ENCODE measurements at regions not wholly inside any gene's neighbourhood (a gene's known extent, or its start where the extent isn't known, plus 50 kb on each side); places are given as distances from the start of the nearest gene placed in this dataset.

- no peaks in the 10 kb centered on the region for H3K9me3 ChIP-seq (replicated peaks; ENCODE audit: low read length)
- no peaks in the 10 kb centered on the region for H3K4me1 ChIP-seq (ENCODE audit: control insufficient read depth, insufficient read depth, low read length)
- H3K4me2 ChIP-seq (ENCODE audit: low read length) = no peak overlapping the region
- no peak overlapping the region for H3K9ac ChIP-seq (ENCODE audit: low read depth, low read length)
- no peaks in the 10 kb centered on the region for H3K27me3 ChIP-seq (ENCODE audit: control insufficient read depth, insufficient read depth, low read length)
- no peak overlapping the region for H3K4me3 ChIP-seq (ENCODE audit: low read length)
- no peaks in the 10 kb centered on the region for H3K36me3 ChIP-seq (ENCODE audit: insufficient read depth, low read length)
Observed at GRCh38 chr5:124552526-124552925, 193.9 kb downstream of the ZNF608 start.

GRCh38 chr5:124551939-124552279, 194.5 kb downstream of the ZNF608 start:
- Histone ChIP-seq H3K4me3 (ENCODE audit: low read length) (no peak overlapping the region), H3K4me2 (ENCODE audit: low read length) (no peak overlapping the region), H3K4me1 (ENCODE audit: control insufficient read depth, insufficient read depth, low read length) (no peaks in the 10 kb centered on the region), H3K9me3 (replicated peaks; ENCODE audit: low read length) (no peaks in the 10 kb centered on the region), H3K27me3 (ENCODE audit: control insufficient read depth, insufficient read depth, low read length) (no peaks in the 10 kb centered on the region), H3K36me3 (ENCODE audit: insufficient read depth, low read length) (no peaks in the 10 kb centered on the region), H3K9ac (ENCODE audit: low read depth, low read length) (no peak overlapping the region)

- Histone ChIP-seq H3K36me3 (ENCODE audit: insufficient read depth, low read length) (no peaks in the 10 kb centered on the region), H3K4me2 (ENCODE audit: low read length) (no peak overlapping the region), H3K27me3 (ENCODE audit: control insufficient read depth, insufficient read depth, low read length) (no peaks in the 10 kb centered on the region), H3K9me3 (replicated peaks; ENCODE audit: low read length) (no peaks in the 10 kb centered on the region), H3K9ac (ENCODE audit: low read depth, low read length) (no peak overlapping the region), H3K4me3 (ENCODE audit: low read length) (no peak overlapping the region), H3K4me1 (ENCODE audit: control insufficient read depth, insufficient read depth, low read length) (no peaks in the 10 kb centered on the region)
Observed at GRCh38 chr5:124550731-124551130, 195.7 kb downstream of the ZNF608 start.

GRCh38 chr5:124549891-124550436, 196.5 kb downstream of the ZNF608 start:
- no peaks in the 10 kb centered on the region for H3K27me3 ChIP-seq (ENCODE audit: control insufficient read depth, insufficient read depth, low read length)
- no peak overlapping the region for H3K4me3 ChIP-seq (ENCODE audit: low read length)
- H3K4me2 ChIP-seq (ENCODE audit: low read length) = no peak overlapping the region
- no peak overlapping the region for H3K9ac ChIP-seq (ENCODE audit: low read depth, low read length)
- no peaks in the 10 kb centered on the region for H3K9me3 ChIP-seq (replicated peaks; ENCODE audit: low read length)
- H3K36me3 ChIP-seq (ENCODE audit: insufficient read depth, low read length) = no peaks in the 10 kb centered on the region
- H3K4me1 ChIP-seq (ENCODE audit: control insufficient read depth, insufficient read depth, low read length) = no peaks in the 10 kb centered on the region

- no peaks in the 10 kb centered on the region for H3K36me3 ChIP-seq (ENCODE audit: insufficient read depth, low read length)
- H3K27me3 ChIP-seq (ENCODE audit: control insufficient read depth, insufficient read depth, low read length) = peaks cover 7% of the 10 kb centered on the region
- no peak overlapping the region for H3K4me2 ChIP-seq (ENCODE audit: low read length)
- H3K9ac ChIP-seq (ENCODE audit: low read depth, low read length) = no peak overlapping the region
- H3K4me3 ChIP-seq (ENCODE audit: low read length) = no peak overlapping the region
- no peaks in the 10 kb centered on the region for H3K9me3 ChIP-seq (replicated peaks; ENCODE audit: low read length)
- no peaks in the 10 kb centered on the region for H3K4me1 ChIP-seq (ENCODE audit: control insufficient read depth, insufficient read depth, low read length)
Observed at GRCh38 chr5:124546643-124547042, 199.8 kb downstream of the ZNF608 start.

GRCh38 chr5:124544366-124545055, 201.9 kb downstream of the ZNF608 start:
- no peaks in the 10 kb centered on the region for H3K4me1 ChIP-seq (ENCODE audit: control insufficient read depth, insufficient read depth, low read length)
- no peaks in the 10 kb centered on the region for H3K36me3 ChIP-seq (ENCODE audit: insufficient read depth, low read length)

GRCh38 chr5:124538931-124539330, 207.5 kb downstream of the ZNF608 start:
- Histone ChIP-seq H3K4me1 (ENCODE audit: control insufficient read depth, insufficient read depth, low read length) (no peaks in the 10 kb centered on the region), H3K9me3 (replicated peaks; ENCODE audit: low read length) (no peaks in the 10 kb centered on the region), H3K27me3 (ENCODE audit: control insufficient read depth, insufficient read depth, low read length) (peaks cover 1% of the 10 kb centered on the region), H3K4me2 (ENCODE audit: low read length) (no peak overlapping the region), H3K36me3 (ENCODE audit: insufficient read depth, low read length) (no peaks in the 10 kb centered on the region), H3K4me3 (ENCODE audit: low read length) (no peak overlapping the region), H3K9ac (ENCODE audit: low read depth, low read length) (no peak overlapping the region)

More at GRCh38 chr5:124544366-124545055, 201.9 kb downstream of the ZNF608 start:
- no peak overlapping the region for H3K4me2 ChIP-seq (ENCODE audit: low read length)
- no peak overlapping the region for H3K4me3 ChIP-seq (ENCODE audit: low read length)
- H3K9me3 ChIP-seq (replicated peaks; ENCODE audit: low read length) = no peaks in the 10 kb centered on the region
- H3K27me3 ChIP-seq (ENCODE audit: control insufficient read depth, insufficient read depth, low read length) = peaks cover 7% of the 10 kb centered on the region
- H3K9ac ChIP-seq (ENCODE audit: low read depth, low read length) = no peak overlapping the region

GRCh38 chr5:124538191-124538590, 208.2 kb downstream of the ZNF608 start:
- no peak overlapping the region for H3K4me2 ChIP-seq (ENCODE audit: low read length)
- no peaks in the 10 kb centered on the region for H3K36me3 ChIP-seq (ENCODE audit: insufficient read depth, low read length)
- H3K4me3 ChIP-seq (ENCODE audit: low read length) = no peak overlapping the region
- no peaks in the 10 kb centered on the region for H3K4me1 ChIP-seq (ENCODE audit: control insufficient read depth, insufficient read depth, low read length)
- no peaks in the 10 kb centered on the region for H3K27me3 ChIP-seq (ENCODE audit: control insufficient read depth, insufficient read depth, low read length)
- no peak overlapping the region for H3K9ac ChIP-seq (ENCODE audit: low read depth, low read length)
- no peaks in the 10 kb centered on the region for H3K9me3 ChIP-seq (replicated peaks; ENCODE audit: low read length)

- H3K4me1 ChIP-seq (ENCODE audit: control insufficient read depth, insufficient read depth, low read length) = no peaks in the 10 kb centered on the region
- no peak overlapping the region for H3K9ac ChIP-seq (ENCODE audit: low read depth, low read length)
- H3K9me3 ChIP-seq (replicated peaks; ENCODE audit: low read length) = no peaks in the 10 kb centered on the region
- no peaks in the 10 kb centered on the region for H3K27me3 ChIP-seq (ENCODE audit: control insufficient read depth, insufficient read depth, low read length)
- no peaks in the 10 kb centered on the region for H3K36me3 ChIP-seq (ENCODE audit: insufficient read depth, low read length)
- H3K4me3 ChIP-seq (ENCODE audit: low read length) = no peak overlapping the region
- no peak overlapping the region for H3K4me2 ChIP-seq (ENCODE audit: low read length)
Observed at GRCh38 chr5:124537522-124537921, 208.9 kb downstream of the ZNF608 start.

GRCh38 chr5:124537107-124537506, 209.3 kb downstream of the ZNF608 start:
- Histone ChIP-seq H3K4me1 (ENCODE audit: control insufficient read depth, insufficient read depth, low read length) (no peaks in the 10 kb centered on the region), H3K9me3 (replicated peaks; ENCODE audit: low read length) (no peaks in the 10 kb centered on the region), H3K27me3 (ENCODE audit: control insufficient read depth, insufficient read depth, low read length) (no peaks in the 10 kb centered on the region), H3K4me3 (ENCODE audit: low read length) (no peak overlapping the region), H3K4me2 (ENCODE audit: low read length) (no peak overlapping the region), H3K9ac (ENCODE audit: low read depth, low read length) (no peak overlapping the region), H3K36me3 (ENCODE audit: insufficient read depth, low read length) (no peaks in the 10 kb centered on the region)

GRCh38 chr5:124536333-124536732, 210.1 kb downstream of the ZNF608 start:
- no peaks in the 10 kb centered on the region for H3K36me3 ChIP-seq (ENCODE audit: insufficient read depth, low read length)
- no peak overlapping the region for H3K4me3 ChIP-seq (ENCODE audit: low read length)
- no peak overlapping the region for H3K9ac ChIP-seq (ENCODE audit: low read depth, low read length)
- no peaks in the 10 kb centered on the region for H3K27me3 ChIP-seq (ENCODE audit: control insufficient read depth, insufficient read depth, low read length)
- no peaks in the 10 kb centered on the region for H3K9me3 ChIP-seq (replicated peaks; ENCODE audit: low read length)
- H3K4me2 ChIP-seq (ENCODE audit: low read length) = no peak overlapping the region
- no peaks in the 10 kb centered on the region for H3K4me1 ChIP-seq (ENCODE audit: control insufficient read depth, insufficient read depth, low read length)

- Histone ChIP-seq H3K36me3 (ENCODE audit: insufficient read depth, low read length) (no peaks in the 10 kb centered on the region), H3K4me3 (ENCODE audit: low read length) (no peak overlapping the region), H3K9ac (ENCODE audit: low read depth, low read length) (no peak overlapping the region), H3K4me1 (ENCODE audit: control insufficient read depth, insufficient read depth, low read length) (no peaks in the 10 kb centered on the region), H3K27me3 (ENCODE audit: control insufficient read depth, insufficient read depth, low read length) (no peaks in the 10 kb centered on the region), H3K9me3 (replicated peaks; ENCODE audit: low read length) (no peaks in the 10 kb centered on the region), H3K4me2 (ENCODE audit: low read length) (no peak overlapping the region)
Observed at GRCh38 chr5:124530916-124531315, 215.5 kb downstream of the ZNF608 start.

All from skeletal muscle satellite cell (primary cell).